C4-2B (cell line): ENCODE measurements at regions not wholly inside any gene's neighbourhood (a gene's known extent, or its start where the extent isn't known, plus 50 kb on each side); places are given as distances from the start of the nearest gene placed in this dataset.

Experiments
- CTCF ChIP-seq: fragments of 450-650 bp; conservative IDR thresholded peaks from 2 replicates; pipeline ENCODE4 v1.5.1; 2017; ENCODE audit warnings: mild to moderate bottlenecking
- ZFX ChIP-seq: fragments of 450-650 bp; IDR thresholded peaks from 2 replicates; pipeline ENCODE4 v1.6.1; 2017

GRCh38 chr7:82609746-82610145, 166.2 kb upstream of the CACNA2D1 start:
- no peak for TF ChIP-seq CTCF
- no peak for TF ChIP-seq ZFX
